PC-9 (cell line): ENCODE measurements at regions not wholly inside any gene's neighbourhood (a gene's known extent, or its start where the extent isn't known, plus 50 kb on each side); places are given as distances from the start of the nearest gene placed in this dataset.

Source experiments
- CTCF ChIP-seq: fragments of 200-600 bp; sonication (generic); conservative IDR thresholded peaks from 2 replicates; pipeline ENCODE4 v1.6.1; 2017; ENCODE audit warnings: mixed run types, antibody characterized with exemption, mild to moderate bottlenecking, moderate library complexity
- EZH2 ChIP-seq: fragments of 200-600 bp; sonication (generic); IDR thresholded peaks from 2 replicates; pipeline ENCODE4 v1.8.0; 2017; ENCODE audit warnings: antibody characterized with exemption, low read depth

GRCh38 chr18:29501952-29502351, 1325.0 kb upstream of the CDH2 start:
- TF ChIP-seq CTCF: no peak
- TF ChIP-seq EZH2: no peak
